Cardiac muscle cell (in vitro differentiated cells and primary cell): ENCODE measurements at regions not wholly inside any gene's neighbourhood (a gene's known extent, or its start where the extent isn't known, plus 50 kb on each side); places are given as distances from the start of the nearest gene placed in this dataset.
A peak's percentile ranks its signal among the peaks of the same experiment; 100 is the strongest.

Experiments
- DNase-seq, 2 donors: peaks; one replicate each; pipeline versions ENCODE4 v3.0.0 to v3.0.0-alpha.2; 2010 to 2017; ENCODE audit warnings: low read depth in 1 of 2, low spot score in 1 of 2
- H3K27ac ChIP-seq: fragments of 200-600 bp; sonication (generic); 2 replicates; pipeline ENCODE4 v1.5.1; 2016
- H3K27me3 ChIP-seq: fragments of 200-600 bp; sonication (generic); 2 replicates; pipeline ENCODE4 v1.6.0; 2016; ENCODE audit warnings: control low read depth
- H3K36me3 ChIP-seq: fragments of 200-600 bp; sonication (generic); 2 replicates; pipeline ENCODE4 v1.5.1; 2016; ENCODE audit warnings: control low read depth
- H3K4me1 ChIP-seq: fragments of 200-600 bp; sonication (generic); 2 replicates; pipeline ENCODE4 v1.8.1; 2017; ENCODE audit warnings: low read depth, mild to moderate bottlenecking, mixed run types
- H3K4me3 ChIP-seq: fragments of 200-600 bp; sonication (generic); 2 replicates; pipeline ENCODE4 v1.5.1; 2016; ENCODE audit warnings: mild to moderate bottlenecking
- H3K9me3 ChIP-seq: fragments of 200-600 bp; sonication (generic); 2 replicates; pipeline ENCODE4 v1.5.1; 2017; ENCODE audit warnings: low read depth, mild to moderate bottlenecking, control low read depth
- CTCF ChIP-seq: IDR thresholded peaks from 2 replicates; pipeline ENCODE4 v1.5.1; 2012; ENCODE audit warnings: low read depth, mild to moderate bottlenecking, low read length

- no peaks in the 10 kb centered on the region for H3K9me3 ChIP-seq
- TF ChIP-seq CTCF, result no peak
- no peaks in the 10 kb centered on the region for H3K36me3 ChIP-seq
- H3K4me3 ChIP-seq, result no peak overlapping the region
- no peaks in the 10 kb centered on the region for H3K27me3 ChIP-seq
- no peak for DNase-seq
- no peaks in the 10 kb centered on the region for H3K4me1 ChIP-seq
- no peak overlapping the region for H3K27ac ChIP-seq
Measured at GRCh38 chr4:135605076-135605475, 1403.5 kb upstream of the PABPC4L start.

DNA sequence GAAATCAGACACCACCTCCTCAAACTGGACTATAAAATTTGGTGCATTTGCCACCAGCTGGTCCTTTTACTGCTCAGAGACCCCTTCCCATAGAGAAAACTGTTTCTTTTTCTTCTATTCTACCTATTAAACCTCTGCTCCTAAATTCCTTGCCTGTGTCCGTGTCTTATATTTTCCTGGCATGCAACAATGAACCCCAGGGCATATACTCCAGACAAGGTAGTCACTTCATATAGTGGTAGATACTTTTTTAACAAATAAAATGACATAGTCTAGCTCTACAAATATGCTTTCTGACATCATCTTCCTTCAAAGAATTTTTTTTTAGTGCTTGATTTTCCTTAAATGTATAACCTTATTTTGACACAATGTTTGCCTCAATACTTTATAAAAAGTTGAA is 1402.9 kb upstream of the PABPC4L start:
- Histone ChIP-seq H3K27ac (no peak overlapping the region), H3K36me3 (no peaks in the 10 kb centered on the region)
- no peak for DNase-seq

DNA sequence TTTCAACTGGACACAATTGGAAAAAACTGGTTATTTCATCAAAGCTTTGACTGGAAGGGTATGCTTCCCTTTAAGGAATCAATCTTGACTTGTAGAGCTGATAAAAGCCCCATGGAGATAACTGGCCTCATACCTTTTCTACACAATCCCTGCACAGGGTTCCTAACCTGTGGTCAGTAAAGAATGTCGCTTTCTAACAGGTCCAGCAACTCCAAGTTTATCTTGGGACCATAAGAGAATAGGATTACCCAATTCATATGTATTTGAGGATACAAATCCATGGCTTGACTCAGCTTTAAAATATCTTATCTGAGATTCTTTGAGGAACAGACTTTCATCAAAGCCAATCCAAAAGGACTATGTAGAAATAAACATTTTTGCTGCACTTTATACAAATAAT is 1399.8 kb upstream of the PABPC4L start:
- Histone ChIP-seq H3K27me3 (no peaks in the 10 kb centered on the region), H3K9me3 (no peaks in the 10 kb centered on the region), H3K36me3 (no peaks in the 10 kb centered on the region), H3K4me3 (no peak overlapping the region), H3K27ac (no peak overlapping the region), H3K4me1 (no peaks in the 10 kb centered on the region)
- no peak for DNase-seq
- TF ChIP-seq CTCF, result no peak

More for the DNA sequence above, 1402.9 kb upstream of the PABPC4L start:
- no peak for TF ChIP-seq CTCF
- Histone ChIP-seq H3K9me3 (no peaks in the 10 kb centered on the region), H3K27me3 (no peaks in the 10 kb centered on the region), H3K4me3 (no peak overlapping the region), H3K4me1 (no peaks in the 10 kb centered on the region)

GRCh38 chr4:135598151-135598550 is 1396.6 kb upstream of the PABPC4L start:
- H3K4me3 ChIP-seq, result no peak overlapping the region
- H3K27ac ChIP-seq, result no peak overlapping the region
- DNase-seq, result no peak
- no peaks in the 10 kb centered on the region for H3K36me3 ChIP-seq
- no peaks in the 10 kb centered on the region for H3K9me3 ChIP-seq
- TF ChIP-seq CTCF, result no peak
- H3K27me3 ChIP-seq, result no peaks in the 10 kb centered on the region
- no peaks in the 10 kb centered on the region for H3K4me1 ChIP-seq

DNA sequence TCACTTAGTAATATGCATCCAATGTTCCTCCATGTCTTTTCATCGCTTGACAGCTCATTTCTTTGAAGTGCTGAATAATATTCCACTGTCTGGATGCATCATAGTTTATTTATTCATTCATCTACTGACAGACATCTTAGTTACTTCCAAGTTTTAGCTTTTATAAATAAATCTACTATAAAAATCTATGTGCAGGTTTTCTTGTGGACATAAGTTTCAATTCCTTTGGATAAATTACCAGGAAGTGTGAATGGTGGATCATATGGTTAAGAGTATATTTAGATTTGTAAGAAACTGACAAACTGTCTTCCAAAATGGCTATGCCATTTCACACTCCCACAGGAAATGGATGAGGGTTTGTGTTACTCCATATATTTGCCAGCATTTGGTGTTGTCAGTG is 1392.9 kb upstream of the PABPC4L start:
- TF ChIP-seq CTCF, result no peak
- Histone ChIP-seq H3K27me3 (no peaks in the 10 kb centered on the region), H3K27ac (no peak overlapping the region), H3K9me3 (no peaks in the 10 kb centered on the region), H3K4me3 (no peak overlapping the region), H3K36me3 (no peaks in the 10 kb centered on the region), H3K4me1 (no peaks in the 10 kb centered on the region)
- DNase-seq, result no peak

DNA sequence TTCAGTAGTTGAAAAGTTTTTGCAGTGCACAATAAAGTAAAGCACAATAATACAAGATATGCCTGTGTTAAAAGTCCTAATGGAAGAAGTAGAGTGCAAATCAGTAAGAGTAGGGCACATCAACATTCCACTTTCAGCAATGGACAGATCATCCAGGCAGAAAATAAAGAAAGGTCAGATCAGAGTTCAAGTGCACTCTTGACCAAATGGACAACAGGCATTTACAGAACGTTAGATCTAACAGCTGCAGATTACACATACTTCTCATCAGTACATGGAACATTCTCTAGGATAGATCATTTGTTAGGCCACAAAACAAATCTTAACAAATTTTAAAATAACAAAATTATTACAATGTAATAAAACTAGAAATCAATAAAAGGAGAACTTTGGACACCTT is 1373.5 kb upstream of the PABPC4L start:
- no peak for TF ChIP-seq CTCF
- no peaks in the 10 kb centered on the region for H3K36me3 ChIP-seq
- peak in 1 of 2 donors; percentile 51 for DNase-seq
- H3K9me3 ChIP-seq, result no peaks in the 10 kb centered on the region
- peaks cover 12% of the 10 kb centered on the region for H3K4me1 ChIP-seq
- H3K27me3 ChIP-seq, result no peaks in the 10 kb centered on the region
- no peak overlapping the region for H3K27ac ChIP-seq
- no peak overlapping the region for H3K4me3 ChIP-seq
